Nucleus accumbens (tissue), 56 donors: ENCODE measurements at regions not wholly inside any gene's neighbourhood (a gene's known extent, or its start where the extent isn't known, plus 50 kb on each side); places are given as distances from the start of the nearest gene placed in this dataset.

ENCODE experiments used
- DNase-seq, 56 donors: peaks; one replicate each; lab custom pipeline; 2025; lab: John Stamatoyannopoulos, UW

GRCh38 chr5:68519143-68519542, 303.6 kb downstream of the PIK3R1 start:
- DNase-seq = no peak

- no peak for DNase-seq
Observed at GRCh38 chr5:68521776-68522175, 306.2 kb downstream of the PIK3R1 start.

- no peak for DNase-seq
Observed at GRCh38 chr5:68522863-68523262, 307.3 kb downstream of the PIK3R1 start.

- no peak for DNase-seq
Observed at GRCh38 chr5:68528821-68529273, 313.3 kb downstream of the PIK3R1 start.

- DNase-seq = no peak
Observed at GRCh38 chr5:68529581-68529980, 314.0 kb downstream of the PIK3R1 start.

- DNase-seq = no peak
Observed at GRCh38 chr5:68531970-68532369, 316.4 kb downstream of the PIK3R1 start.

- no peak for DNase-seq
Observed at GRCh38 chr5:68533051-68533450, 317.5 kb downstream of the PIK3R1 start.

GRCh38 chr5:68533571-68534084, 318.1 kb downstream of the PIK3R1 start:
- DNase-seq = no peak

- DNase-seq = peak in 52 of 56 donors; percentile 4 to 81 (median 48)
Observed at GRCh38 chr5:68534131-68534940, 318.8 kb downstream of the PIK3R1 start.

- no peak for DNase-seq
Observed at GRCh38 chr5:68534956-68535520, 319.5 kb downstream of the PIK3R1 start.

- no peak for DNase-seq
Observed at GRCh38 chr5:68538814-68539420, 323.4 kb downstream of the PIK3R1 start.

GRCh38 chr5:68540798-68541590, 325.4 kb downstream of the PIK3R1 start:
- no peak for DNase-seq

GRCh38 chr5:68542207-68542606, 326.7 kb downstream of the PIK3R1 start:
- no peak for DNase-seq

GRCh38 chr5:68543212-68543611, 327.7 kb downstream of the PIK3R1 start:
- no peak for DNase-seq

GRCh38 chr5:68544091-68544647, 328.6 kb downstream of the PIK3R1 start:
- no peak for DNase-seq

- no peak for DNase-seq
Observed at GRCh38 chr5:68544648-68545552, 329.3 kb downstream of the PIK3R1 start.

- no peak for DNase-seq
Observed at GRCh38 chr5:68545636-68546295, 330.2 kb downstream of the PIK3R1 start.

GRCh38 chr5:68547056-68547455, 331.5 kb downstream of the PIK3R1 start:
- no peak for DNase-seq

- DNase-seq = no peak
Observed at GRCh38 chr5:68547622-68548021, 332.1 kb downstream of the PIK3R1 start.
